Neuronal stem cell (in vitro differentiated cells): ENCODE measurements at regions not wholly inside any gene's neighbourhood (a gene's known extent, or its start where the extent isn't known, plus 50 kb on each side); places are given as distances from the start of the nearest gene placed in this dataset.

Source experiments
- DNase-seq: peaks from one replicate; pipeline ENCODE4 v3.0.0-alpha.2; 2013; ENCODE audit warnings: low spot score
- H2AFZ ChIP-seq: one replicate; pipeline ENCODE4 v1.6.1; 2013; ENCODE audit warnings: mild to moderate bottlenecking, low read length, inconsistent platforms
- H2AK5ac ChIP-seq: 2 replicates; pipeline ENCODE4 v1.6.1; 2013; ENCODE audit warnings: low read depth, mild to moderate bottlenecking, inconsistent platforms, low read length, moderate library complexity, mixed read lengths
- H2BK120ac ChIP-seq: 2 replicates; pipeline ENCODE4 v1.6.1; 2013; ENCODE audit warnings: low read depth, mild to moderate bottlenecking, inconsistent platforms, low read length, moderate library complexity, mixed read lengths
- H2BK12ac ChIP-seq: one replicate; pipeline ENCODE4 v1.6.1; 2013; ENCODE audit warnings: low read length, inconsistent platforms
- H2BK15ac ChIP-seq: 2 replicates; pipeline ENCODE4 v1.6.1; 2013; ENCODE audit warnings: mild to moderate bottlenecking, low read length, inconsistent platforms, mixed read lengths
- H2BK5ac ChIP-seq: one replicate; pipeline ENCODE4 v1.6.1; 2013; ENCODE audit warnings: inconsistent platforms, mild to moderate bottlenecking, low read length, moderate library complexity
- H3K14ac ChIP-seq: one replicate; pipeline ENCODE4 v1.6.1; 2013; ENCODE audit warnings: low read length, inconsistent platforms
- H3K18ac ChIP-seq: 2 replicates; pipeline ENCODE4 v1.6.1; 2013; ENCODE audit warnings: low read length, inconsistent platforms
- H3K23ac ChIP-seq: 2 replicates; pipeline ENCODE4 v1.6.1; 2013; ENCODE audit warnings: low read depth, mild to moderate bottlenecking, mixed read lengths, low read length, inconsistent platforms; ENCODE audit not compliant: poor library complexity
- H3K27ac ChIP-seq: replicated peaks from 3 replicates; pipeline ENCODE4 v1.5.1; 2013; ENCODE audit warnings: low read length, inconsistent platforms
- H3K27me3 ChIP-seq, 3 experiments: 2 replicates each; pipeline ENCODE4 v1.6.1; 2013; ENCODE audit warnings: low read length in 3 of 3, mild to moderate bottlenecking in 2 of 3, inconsistent platforms in 1 of 3, low read depth in 1 of 3, mixed read lengths in 1 of 3, moderate library complexity in 1 of 3; ENCODE audit not compliant: control insufficient read depth in 3 of 3, insufficient read depth in 3 of 3
- H3K36me3 ChIP-seq, 2 donors: replicated peaks in 1 of 2; 2 replicates each; pipeline ENCODE4 v1.6.1; 2013; ENCODE audit warnings: low read length in 2 of 2; ENCODE audit not compliant: control insufficient read depth in 2 of 2, insufficient read depth in 2 of 2
- H3K4ac ChIP-seq: 2 replicates; pipeline ENCODE4 v1.6.1; 2013; ENCODE audit warnings: inconsistent platforms, mild to moderate bottlenecking, low read length, moderate library complexity
- H3K4me1 ChIP-seq, 2 donors: 1 replicate in 1 of 2; 2 replicates in 1 of 2; pipeline ENCODE4 v1.6.1; 2013; ENCODE audit warnings: low read length in 2 of 2, low read depth in 1 of 2; ENCODE audit not compliant: control insufficient read depth in 2 of 2, insufficient read depth in 1 of 2
- H3K4me2 ChIP-seq: one replicate; pipeline ENCODE4 v1.6.1; 2013; ENCODE audit warnings: mild to moderate bottlenecking, low read length, inconsistent platforms; ENCODE audit not compliant: insufficient read depth, poor library complexity, severe bottlenecking
- H3K4me3 ChIP-seq, 2 donors: 2 replicates each; pipeline ENCODE4 v1.5.1; 2013; ENCODE audit warnings: low read length in 2 of 2, mild to moderate bottlenecking in 2 of 2, inconsistent platforms in 1 of 2, moderate library complexity in 1 of 2
- H3K79me1 ChIP-seq: one replicate; pipeline ENCODE4 v1.6.1; 2013; ENCODE audit warnings: low read depth, mild to moderate bottlenecking, inconsistent platforms, low read length, moderate library complexity
- H3K9ac ChIP-seq: one replicate; pipeline ENCODE4 v1.6.1; 2013; ENCODE audit warnings: mild to moderate bottlenecking, low read depth, low read length, inconsistent platforms; ENCODE audit not compliant: poor library complexity
- H3K9me3 ChIP-seq, 2 donors: replicated peaks in 1 of 2; 2 replicates each; pipeline versions ENCODE3 to v1.6.1; 2013; ENCODE audit warnings: low read length in 2 of 2, mild to moderate bottlenecking in 2 of 2, inconsistent platforms in 1 of 2, low read depth in 1 of 2, mixed read lengths in 1 of 2, moderate library complexity in 1 of 2; ENCODE audit not compliant: control insufficient read depth in 2 of 2, insufficient read depth in 1 of 2
- H4K8ac ChIP-seq: one replicate; pipeline ENCODE4 v1.6.1; 2013; ENCODE audit warnings: low read depth, mild to moderate bottlenecking, inconsistent platforms, low read length, moderate library complexity
- H4K91ac ChIP-seq: one replicate; pipeline ENCODE4 v1.6.1; 2013; ENCODE audit warnings: low read length, low read depth, mild to moderate bottlenecking, inconsistent platforms; ENCODE audit not compliant: poor library complexity
- WGBS, 2 donors: extraction: QIAGEN DNeasy Blood & Tissue Kit; methylation state at CpG; one replicate each; pipeline ENCODE4 v1.1.7; 2013; ENCODE audit warnings: missing lambda C conversion rate in 2 of 2, mixed read lengths in 1 of 2; ENCODE audit not compliant: insufficient read length in 2 of 2, insufficient replicate concordance in 1 of 2; ENCODE audit errors: extremely low coverage in 2 of 2; 5-methylcytosine and 5-hydroxymethylcytosine counted together

GRCh38 chr10:27599546-27599945 is 95.4 kb downstream of the RAB18 start:
- no peak overlapping the region for H3K18ac ChIP-seq
- H4K8ac ChIP-seq, result no peak overlapping the region
- H3K4me3 ChIP-seq, result peak overlapping the region in 1 of 2 donors; percentile 52
- H3K79me1 ChIP-seq, result no peaks in the 10 kb centered on the region
- H3K4me2 ChIP-seq, result no peak overlapping the region
- no peaks in the 10 kb centered on the region for H3K36me3 ChIP-seq
- no peak overlapping the region for H3K23ac ChIP-seq
- no peak overlapping the region for H2AK5ac ChIP-seq
- no peak overlapping the region for H3K4ac ChIP-seq
- no peaks in the 10 kb centered on the region for H3K9me3 ChIP-seq
- no peak for DNase-seq
- no peak overlapping the region for H2BK12ac ChIP-seq
- H3K9ac ChIP-seq, result no peak overlapping the region
- H2BK15ac ChIP-seq, result no peak overlapping the region
- H2AFZ ChIP-seq, result no peak overlapping the region
- H3K14ac ChIP-seq, result no peak overlapping the region
- H2BK120ac ChIP-seq, result no peak overlapping the region
- no peak overlapping the region for H3K27ac ChIP-seq
- H3K27me3 ChIP-seq, result no peaks in the 10 kb centered on the region
- peak overlapping the region; percentile 27 for H2BK5ac ChIP-seq
- H3K4me1 ChIP-seq, result no peaks in the 10 kb centered on the region
- no CpG with 5 or more reads among the region's 2 CpGs for WGBS, 2 donors
- no peak overlapping the region for H4K91ac ChIP-seq

- Histone ChIP-seq H4K91ac (no peak overlapping the region), H3K23ac (no peak overlapping the region), H3K18ac (no peak overlapping the region), H3K4me1 (no peaks in the 10 kb centered on the region), H3K36me3 (no peaks in the 10 kb centered on the region), H2BK15ac (no peak overlapping the region), H3K9me3 (no peaks in the 10 kb centered on the region), H3K4me2 (no peak overlapping the region), H2BK12ac (no peak overlapping the region), H3K14ac (no peak overlapping the region), H4K8ac (no peak overlapping the region), H3K27me3 (no peaks in the 10 kb centered on the region), H3K79me1 (no peaks in the 10 kb centered on the region), H2BK5ac (no peak overlapping the region), H2AFZ (no peak overlapping the region), H3K4ac (no peak overlapping the region), H3K27ac (no peak overlapping the region), H3K9ac (no peak overlapping the region), H2AK5ac (no peak overlapping the region), H2BK120ac (no peak overlapping the region), H3K4me3 (no peak overlapping the region)
- no CpG with 5 or more reads among the region's 2 CpGs for WGBS, 2 donors
- DNase-seq, result no peak
These were observed 96.8 kb downstream of the RAB18 start for GRCh38 chr10:27600930-27601329.

- H3K4me2 ChIP-seq, result no peak overlapping the region
These were observed 97.4 kb downstream of the RAB18 start for GRCh38 chr10:27601503-27601902.

GRCh38 chr10:27601946-27602538 is 97.9 kb downstream of the RAB18 start:
- no peak overlapping the region for H2BK120ac ChIP-seq
- no peak overlapping the region for H3K18ac ChIP-seq
- H3K4me2 ChIP-seq, result no peak overlapping the region
- no peak for DNase-seq
- no peak overlapping the region for H4K8ac ChIP-seq
- no peak overlapping the region for H3K4me3 ChIP-seq
- H3K9ac ChIP-seq, result no peak overlapping the region
- no peaks in the 10 kb centered on the region for H3K27me3 ChIP-seq
- H3K4ac ChIP-seq, result no peak overlapping the region
- H3K79me1 ChIP-seq, result no peaks in the 10 kb centered on the region
- no peak overlapping the region for H3K14ac ChIP-seq
- H3K27ac ChIP-seq, result no peak overlapping the region
- no peak overlapping the region for H4K91ac ChIP-seq
- no peaks in the 10 kb centered on the region for H3K9me3 ChIP-seq
- H2AK5ac ChIP-seq, result no peak overlapping the region
- WGBS, 2 donors, result no CpG with 5 or more reads among the region's 6 CpGs
- no peak overlapping the region for H2BK5ac ChIP-seq
- H3K4me1 ChIP-seq, result no peaks in the 10 kb centered on the region
- H2AFZ ChIP-seq, result no peak overlapping the region
- no peaks in the 10 kb centered on the region for H3K36me3 ChIP-seq
- H2BK12ac ChIP-seq, result no peak overlapping the region
- H3K23ac ChIP-seq, result no peak overlapping the region
- H2BK15ac ChIP-seq, result no peak overlapping the region

More at GRCh38 chr10:27601503-27601902, 97.4 kb downstream of the RAB18 start:
- no peak overlapping the region for H4K91ac ChIP-seq
- H3K4me1 ChIP-seq, result no peaks in the 10 kb centered on the region
- H3K79me1 ChIP-seq, result no peaks in the 10 kb centered on the region
- no peak overlapping the region for H3K27ac ChIP-seq
- H2BK120ac ChIP-seq, result no peak overlapping the region
- H3K23ac ChIP-seq, result no peak overlapping the region
- no peak overlapping the region for H3K4me3 ChIP-seq
- no peak overlapping the region for H3K18ac ChIP-seq
- H3K36me3 ChIP-seq, result no peaks in the 10 kb centered on the region
- no peaks in the 10 kb centered on the region for H3K27me3 ChIP-seq
- no peak overlapping the region for H3K14ac ChIP-seq
- H2BK12ac ChIP-seq, result no peak overlapping the region
- H3K9me3 ChIP-seq, result no peaks in the 10 kb centered on the region
- H2BK15ac ChIP-seq, result no peak overlapping the region
- DNase-seq, result no peak
- H3K4ac ChIP-seq, result no peak overlapping the region
- H2BK5ac ChIP-seq, result no peak overlapping the region
- no peak overlapping the region for H3K9ac ChIP-seq
- no peak overlapping the region for H4K8ac ChIP-seq
- WGBS, 2 donors, result no CpG with 5 or more reads among the region's 5 CpGs
- no peak overlapping the region for H2AFZ ChIP-seq
- no peak overlapping the region for H2AK5ac ChIP-seq
